GM12892 (cell line): ENCODE measurements at regions not wholly inside any gene's neighbourhood (a gene's known extent, or its start where the extent isn't known, plus 50 kb on each side); places are given as distances from the start of the nearest gene placed in this dataset.

Source experiments
- POLR2A ChIP-seq: IDR thresholded peaks from 2 replicates; pipeline ENCODE4 v1.6.1; 2011; ENCODE audit warnings: low read depth, low read length, control low read depth
- POLR2AphosphoS5 ChIP-seq: IDR thresholded peaks from 2 replicates; pipeline ENCODE4 v1.6.1; 2011; ENCODE audit warnings: low read depth, low read length, control low read depth

DNA sequence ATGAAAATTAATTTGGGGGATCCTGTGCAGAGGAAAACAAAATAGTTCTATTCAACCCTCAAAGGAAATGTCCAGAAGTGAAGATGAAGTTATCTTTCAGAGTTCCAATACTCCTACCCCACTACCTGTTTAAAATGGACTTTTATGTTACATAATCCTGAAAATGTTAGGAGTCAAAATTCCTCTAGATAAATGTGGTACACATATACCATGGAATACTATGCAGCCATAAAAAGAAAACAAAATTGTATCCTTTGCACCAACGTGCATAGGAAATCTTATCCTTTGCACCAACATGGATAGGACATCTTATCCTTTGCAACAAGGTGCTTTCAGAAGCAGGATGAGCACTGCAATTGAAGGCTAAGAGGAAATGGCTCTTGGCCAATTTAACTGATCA is 245.2 kb downstream of the LTN1 start:
- TF ChIP-seq POLR2A (no peak), POLR2AphosphoS5 (no peak)
